Right lobe of liver (tissue), 4 donors: ENCODE measurements at regions not wholly inside any gene's neighbourhood (a gene's known extent, or its start where the extent isn't known, plus 50 kb on each side); places are given as distances from the start of the nearest gene placed in this dataset.

Experiments
- POLR2A ChIP-seq: fragments of 450-650 bp; IDR thresholded peaks from one replicate; pipeline ENCODE4 v1.6.1; 2017; ENCODE audit warnings: antibody characterized with exemption, mild to moderate bottlenecking
- TF ChIP-seq, protein P1 (sequence below), 4 donors: fragments of 200-600 bp in 3 of 4; fragments of 450-650 bp in 1 of 4; IDR thresholded peaks; one replicate each; pipeline versions ENCODE4 v1.5.1 to v1.8.0; 2016 to 2022; ENCODE audit warnings: antibody characterized with exemption in 4 of 4, mild to moderate bottlenecking in 2 of 4
- donor health status: DM: no; HTN: no; CAD: no.
- donor health status: DM: no; HTN: no; CAD: no.
- donor health status: DM: no; HTN: yes; CAD: no.

DNA sequence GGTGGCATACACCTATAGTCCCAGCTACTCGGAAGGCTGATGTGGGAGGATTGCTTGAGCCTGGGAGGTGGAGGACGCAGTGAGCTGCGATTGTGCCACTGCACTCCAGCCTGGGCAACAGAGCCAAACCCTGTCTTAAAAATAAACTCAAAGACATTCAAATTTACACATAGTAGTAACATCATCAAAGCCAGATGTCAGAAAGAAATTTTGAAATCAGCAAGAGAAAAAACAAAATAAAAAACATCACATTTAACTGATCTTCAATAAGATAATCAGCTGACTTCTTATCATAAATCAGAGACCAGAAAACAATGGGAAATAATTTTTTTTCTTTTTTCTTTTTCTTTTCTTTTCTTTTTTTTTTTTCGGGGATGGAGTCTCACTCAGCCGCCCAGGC, 78.9 kb upstream of the ZCCHC13 start:
- TF ChIP-seq, protein P1, sequence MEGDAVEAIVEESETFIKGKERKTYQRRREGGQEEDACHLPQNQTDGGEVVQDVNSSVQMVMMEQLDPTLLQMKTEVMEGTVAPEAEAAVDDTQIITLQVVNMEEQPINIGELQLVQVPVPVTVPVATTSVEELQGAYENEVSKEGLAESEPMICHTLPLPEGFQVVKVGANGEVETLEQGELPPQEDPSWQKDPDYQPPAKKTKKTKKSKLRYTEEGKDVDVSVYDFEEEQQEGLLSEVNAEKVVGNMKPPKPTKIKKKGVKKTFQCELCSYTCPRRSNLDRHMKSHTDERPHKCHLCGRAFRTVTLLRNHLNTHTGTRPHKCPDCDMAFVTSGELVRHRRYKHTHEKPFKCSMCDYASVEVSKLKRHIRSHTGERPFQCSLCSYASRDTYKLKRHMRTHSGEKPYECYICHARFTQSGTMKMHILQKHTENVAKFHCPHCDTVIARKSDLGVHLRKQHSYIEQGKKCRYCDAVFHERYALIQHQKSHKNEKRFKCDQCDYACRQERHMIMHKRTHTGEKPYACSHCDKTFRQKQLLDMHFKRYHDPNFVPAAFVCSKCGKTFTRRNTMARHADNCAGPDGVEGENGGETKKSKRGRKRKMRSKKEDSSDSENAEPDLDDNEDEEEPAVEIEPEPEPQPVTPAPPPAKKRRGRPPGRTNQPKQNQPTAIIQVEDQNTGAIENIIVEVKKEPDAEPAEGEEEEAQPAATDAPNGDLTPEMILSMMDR (IDR thresholded peaks at IDR 0.05), result no peak
- TF ChIP-seq POLR2A, result no peak
